Heart left ventricle (tissue), 16 donors: ENCODE measurements at regions not wholly inside any gene's neighbourhood (a gene's known extent, or its start where the extent isn't known, plus 50 kb on each side); places are given as distances from the start of the nearest gene placed in this dataset.

Experiments used
- ATAC-seq, 4 donors: fragments of 200-7000 bp; cut with Tn5 transposase; one replicate each; pipeline ENCODE4 v1.9.1; 2020 to 2022; ENCODE audit warnings: moderate library complexity in 4 of 4, mild to moderate bottlenecking in 3 of 4, moderate number of reproducible peaks in 1 of 4
- DNase-seq, 5 donors: peaks; one replicate each; pipeline ENCODE4 v3.0.0-alpha.2; 2020
- H3K27ac ChIP-seq, 12 donors: fragments of 200-600 bp; sonication (generic) in 4 of 12; one replicate each; pipeline versions ENCODE4 v1.5.0 to v1.8.0; 2016 to 2022; ENCODE audit warnings: mild to moderate bottlenecking in 2 of 12
- H3K27me3 ChIP-seq, 9 donors: fragments of 200-600 bp; sonication (generic) in 2 of 9; one replicate each; pipeline versions ENCODE4 v1.5.1 to v1.8.0; 2016 to 2022; ENCODE audit warnings: mild to moderate bottlenecking in 3 of 9
- H3K36me3 ChIP-seq, 9 donors: fragments of 200-600 bp; sonication (generic) in 2 of 9; one replicate each; pipeline versions ENCODE4 v1.5.0 to v1.8.0; 2018 to 2022; ENCODE audit warnings: mild to moderate bottlenecking in 2 of 9
- H3K4me1 ChIP-seq, 12 donors: fragments of 200-600 bp; sonication (generic) in 4 of 12; one replicate each; pipeline versions ENCODE4 v1.5.0 to v1.8.0; 2016 to 2022; ENCODE audit warnings: mild to moderate bottlenecking in 3 of 12
- H3K4me3 ChIP-seq, 12 donors: fragments of 200-600 bp; sonication (generic) in 4 of 12; one replicate each; pipeline versions ENCODE4 v1.5.0 to v1.8.0; 2017 to 2022; ENCODE audit warnings: mild to moderate bottlenecking in 9 of 12, moderate library complexity in 4 of 12
- H3K9me3 ChIP-seq, 12 donors: fragments of 200-600 bp; sonication (generic) in 4 of 12; one replicate each; pipeline versions ENCODE4 v1.5.0 to v1.8.0; 2016 to 2022; ENCODE audit warnings: mild to moderate bottlenecking in 1 of 12
- POLR2A ChIP-seq, 2 donors: fragments of 450-650 bp; IDR thresholded peaks; one replicate each; pipeline ENCODE4 v1.6.1; 2017; ENCODE audit warnings: antibody characterized with exemption in 2 of 2, mild to moderate bottlenecking in 2 of 2, moderate library complexity in 2 of 2
- WGBS, 4 donors: extraction: QIAGEN DNeasy Blood & Tissue Kit in 2 of 4; methylation state at CpG; one replicate each; pipeline versions ENCODE4 v1.1.5 to v1.1.7; 2013 to 2018; 5-methylcytosine and 5-hydroxymethylcytosine counted together
- intact Hi-C, 10 donors: fragments of 100-400 bp; cut with DNase I; formaldehyde crosslinking; loops; one replicate each; pipeline versions ENCODE4 v1.11.1 to v1.14.2; 2022
- TF ChIP-seq, protein P1 (sequence below), 12 donors: fragments of 200-600 bp; sonication (generic) in 4 of 12; IDR thresholded peaks; one replicate each; pipeline versions ENCODE4 v1.5.0 to v1.8.0; 2018 to 2022; ENCODE audit warnings: antibody characterized with exemption in 12 of 12, mild to moderate bottlenecking in 5 of 12
- donor health status: ischemic (EF 13 %, LVEDD 7.1; RV severe dilation, severe dysfunction).
- donor health status: healthy with polysubstance abuse.
- donor health status: DM: no; HTN: yes; CAD: no.
- donor health status: DM: no; HTN: no; CAD: no.
- donor health status: ischemic (EF 25% LVEDD 6.9; RV normal size, moderate dysfunction).
- donor health status: ischemic (EF 25% LVEDD 5.7; RV mildly dilated, moderate dysfunction).
- donor health status: healthy.
- donor health status: DM: yes; HTN: yes; CAD: no.
- donor health status: ischemic (EF 35%, LVEDD 5.7; RV mildly dilated, moderate dysfunction).
- donor health status: nonischemic (EF 11% LVEDD 7.7; RV severe dilation, severe dysfunction).
- donor health status: DM: yes; HTN: yes; CAD: no.
- donor health status: PGD.
- donor health status: ischemic (EF 29% LVEDD 5.4; RV normal size, mild dysfunction).
- donor health status: nonischemic (EF 23%, LVEDD 6.1; RV moderate dilation, normal function).

GRCh38 chr15:35141743-35142471 lies 56.8 kb upstream of the NANOGP8 start:
- TF ChIP-seq, protein P1, sequence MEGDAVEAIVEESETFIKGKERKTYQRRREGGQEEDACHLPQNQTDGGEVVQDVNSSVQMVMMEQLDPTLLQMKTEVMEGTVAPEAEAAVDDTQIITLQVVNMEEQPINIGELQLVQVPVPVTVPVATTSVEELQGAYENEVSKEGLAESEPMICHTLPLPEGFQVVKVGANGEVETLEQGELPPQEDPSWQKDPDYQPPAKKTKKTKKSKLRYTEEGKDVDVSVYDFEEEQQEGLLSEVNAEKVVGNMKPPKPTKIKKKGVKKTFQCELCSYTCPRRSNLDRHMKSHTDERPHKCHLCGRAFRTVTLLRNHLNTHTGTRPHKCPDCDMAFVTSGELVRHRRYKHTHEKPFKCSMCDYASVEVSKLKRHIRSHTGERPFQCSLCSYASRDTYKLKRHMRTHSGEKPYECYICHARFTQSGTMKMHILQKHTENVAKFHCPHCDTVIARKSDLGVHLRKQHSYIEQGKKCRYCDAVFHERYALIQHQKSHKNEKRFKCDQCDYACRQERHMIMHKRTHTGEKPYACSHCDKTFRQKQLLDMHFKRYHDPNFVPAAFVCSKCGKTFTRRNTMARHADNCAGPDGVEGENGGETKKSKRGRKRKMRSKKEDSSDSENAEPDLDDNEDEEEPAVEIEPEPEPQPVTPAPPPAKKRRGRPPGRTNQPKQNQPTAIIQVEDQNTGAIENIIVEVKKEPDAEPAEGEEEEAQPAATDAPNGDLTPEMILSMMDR (IDR thresholded peaks at IDR 0.05): no peak
- no peak for TF ChIP-seq POLR2A (IDR thresholded peaks at IDR 0.05)
- H3K9me3 ChIP-seq: peaks cover 0 to 4% (median 0%) of the 10 kb centered on the region in 12 donors
- DNase-seq: no peak
- H3K27ac ChIP-seq: no peak overlapping the region
- H3K4me1 ChIP-seq: peaks cover 0 to 5% (median 0%) of the 10 kb centered on the region in 12 donors
- no peak for ATAC-seq
- intact Hi-C loops: no loop called here
- no peak overlapping the region for H3K4me3 ChIP-seq
- no peaks in the 10 kb centered on the region for H3K36me3 ChIP-seq
- no peaks in the 10 kb centered on the region for H3K27me3 ChIP-seq

DNA sequence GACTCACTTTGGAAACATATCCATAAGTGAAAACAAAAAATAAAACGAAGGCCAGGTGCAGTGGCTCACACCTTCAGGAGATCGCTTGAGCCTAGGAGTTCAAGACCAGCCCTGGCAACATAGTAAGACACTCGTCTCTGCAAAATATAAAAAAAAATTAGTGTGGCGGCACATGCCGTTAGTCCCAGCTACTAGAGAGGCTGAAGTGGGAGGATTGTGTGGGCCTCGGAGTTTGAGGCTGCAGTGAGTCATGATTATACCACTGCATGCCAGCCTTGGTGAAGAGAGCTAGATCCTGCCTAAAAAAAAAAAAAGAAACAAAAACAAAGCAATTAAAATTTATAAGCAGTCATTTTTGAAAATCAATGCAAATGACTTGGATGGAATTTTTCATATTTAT lies 54.7 kb upstream of the NANOGP8 start:
- no peak overlapping the region for H3K27ac ChIP-seq
- intact Hi-C loops: loop anchor here in 1 of 10 donors (10.0 kb wide), 1 partner anchor 65 kb away; no protein-coding TSS in a partner anchor
- 87 to 95% (median 91%) methylated on average over 6 of the region's 6 CpGs for WGBS, 4 donors

GRCh38 chr15:35137190-35137574 lies 52.1 kb upstream of the NANOGP8 start:
- intact Hi-C loops: loop anchor here in 1 of 10 donors (10.0 kb wide), 1 partner anchor 62 kb away; no protein-coding TSS in a partner anchor
- peaks cover 0 to 4% (median 0%) of the 10 kb centered on the region in 12 donors for H3K9me3 ChIP-seq
- DNase-seq: no peak
- TF ChIP-seq, protein P1 (IDR thresholded peaks at IDR 0.05): no peak
- TF ChIP-seq POLR2A (IDR thresholded peaks at IDR 0.05): no peak
- H3K4me1 ChIP-seq: no peaks in the 10 kb centered on the region
- no peak overlapping the region for H3K4me3 ChIP-seq
- H3K27me3 ChIP-seq: no peaks in the 10 kb centered on the region
- no peaks in the 10 kb centered on the region for H3K36me3 ChIP-seq
- no peak overlapping the region for H3K27ac ChIP-seq
- ATAC-seq: no peak

More for the DNA sequence above, 54.7 kb upstream of the NANOGP8 start:
- TF ChIP-seq, protein P1 (IDR thresholded peaks at IDR 0.05): no peak
- no peak for TF ChIP-seq POLR2A (IDR thresholded peaks at IDR 0.05)
- Histone ChIP-seq H3K27me3 (no peaks in the 10 kb centered on the region), H3K9me3 (peaks cover 0 to 4% (median 0%) of the 10 kb centered on the region in 12 donors), H3K4me3 (no peak overlapping the region), H3K36me3 (no peaks in the 10 kb centered on the region), H3K4me1 (peaks cover 0 to 5% (median 0%) of the 10 kb centered on the region in 12 donors)
- ATAC-seq (no peak), DNase-seq (no peak)

GRCh38 chr15:35136321-35137189 lies 51.5 kb upstream of the NANOGP8 start:
- DNase-seq (no peak), ATAC-seq (no peak)
- Histone ChIP-seq H3K36me3 (no peaks in the 10 kb centered on the region), H3K27ac (no peak overlapping the region), H3K9me3 (peaks cover 0 to 4% (median 0%) of the 10 kb centered on the region in 12 donors), H3K4me1 (no peaks in the 10 kb centered on the region), H3K27me3 (no peaks in the 10 kb centered on the region), H3K4me3 (no peak overlapping the region)
- no peak for TF ChIP-seq POLR2A (IDR thresholded peaks at IDR 0.05)
- 71 to 83% (median 80%) methylated on average over 6 of the region's 6 CpGs for WGBS, 4 donors
- intact Hi-C loops: loop anchor here in 1 of 10 donors (10.0 kb wide), 1 partner anchor 62 kb away; no protein-coding TSS in a partner anchor
